Gastrocnemius medialis (tissue), 4 donors: ENCODE measurements at regions not wholly inside any gene's neighbourhood (a gene's known extent, or its start where the extent isn't known, plus 50 kb on each side); places are given as distances from the start of the nearest gene placed in this dataset.

ENCODE experiments used
- ATAC-seq, 2 donors: fragments of 150-250 bp; one replicate each; pipeline ENCODE4 v1.9.1; 2016
- DNase-seq, 2 donors: peaks; one replicate each; pipeline ENCODE4 v3.0.0-alpha.2; 2019
- H3K27ac ChIP-seq, 4 donors: fragments of 200-600 bp; sonication (generic); 1 replicate in 1 of 4; 2 replicates in 3 of 4; pipeline ENCODE4 v1.5.1; 2016 to 2018; ENCODE audit warnings: mild to moderate bottlenecking in 2 of 4, moderate library complexity in 1 of 4
- H3K27me3 ChIP-seq, 3 donors: fragments of 200-600 bp; sonication (generic) in 2 of 3; 1 replicate in 1 of 3; 2 replicates in 2 of 3; pipeline versions ENCODE4 v1.5.1 to v1.6.0; 2016 to 2019; ENCODE audit warnings: mild to moderate bottlenecking in 1 of 3, moderate library complexity in 1 of 3
- H3K36me3 ChIP-seq, 2 donors: fragments of 200-600 bp; sonication (generic) in 1 of 2; one replicate each; pipeline ENCODE4 v1.5.1; 2017 to 2018
- H3K4me1 ChIP-seq, 2 donors: fragments of 200-600 bp; sonication (generic) in 1 of 2; one replicate each; pipeline ENCODE4 v1.5.1; 2016 to 2017; ENCODE audit warnings: mild to moderate bottlenecking in 2 of 2
- H3K4me3 ChIP-seq, 4 donors: fragments of 200-600 bp; sonication (generic) in 3 of 4; 1 replicate in 1 of 4; 2 replicates in 3 of 4; pipeline ENCODE4 v1.5.1; 2016 to 2019; ENCODE audit warnings: mild to moderate bottlenecking in 2 of 4
- H3K9me3 ChIP-seq, 3 donors: fragments of 200-600 bp; sonication (generic) in 2 of 3; 1 replicate in 1 of 3; 2 replicates in 2 of 3; pipeline ENCODE4 v1.5.1; 2016 to 2019
- CTCF ChIP-seq, 5 experiments: fragments of 450-650 bp in 3 of 5; fragments of 200-600 bp in 2 of 5; sonication (generic) in 2 of 5; IDR thresholded peaks in 4 of 5; conservative IDR thresholded peaks in 1 of 5; 1 replicate in 4 of 5; 2 replicates in 1 of 5; pipeline ENCODE4 v1.5.1; 2016 to 2019; ENCODE audit warnings: antibody characterized with exemption in 5 of 5, mild to moderate bottlenecking in 3 of 5, moderate library complexity in 3 of 5
- POLR2A ChIP-seq, 2 donors: fragments of 450-650 bp; IDR thresholded peaks; one replicate each; pipeline ENCODE4 v1.6.1; 2017; ENCODE audit warnings: antibody characterized with exemption in 2 of 2, mild to moderate bottlenecking in 2 of 2, moderate library complexity in 2 of 2
- in situ Hi-C, 4 donors: fragments of 200-750 bp; cut with MboI; loops; one replicate each; pipeline versions ENCODE4 v1.15.0 to v1.8.0; 2017; ENCODE audit warnings: low sequenced_read_pairs in 4 of 4
- intact Hi-C: fragments of 100-400 bp; cut with DNase I; formaldehyde crosslinking; loops from one replicate; pipeline ENCODE4 v1.15.1; 2023; ENCODE audit warnings: low total_unique reads

- intact Hi-C loops (no loop called here), in situ Hi-C loops (no loop called here)
- no peak overlapping the region for H3K4me3 ChIP-seq
- ATAC-seq (no peak), DNase-seq (no peak)
- H3K27me3 ChIP-seq: no peaks in the 10 kb centered on the region
- H3K27ac ChIP-seq: no peak overlapping the region
- H3K36me3 ChIP-seq: no peaks in the 10 kb centered on the region
- TF ChIP-seq CTCF (IDR thresholded peaks at IDR 0.05 in 4 of 5, conservative IDR thresholded peaks at IDR 0.05 in 1 of 5) (no peak), POLR2A (IDR thresholded peaks at IDR 0.05) (no peak)
- H3K4me1 ChIP-seq: no peaks in the 10 kb centered on the region
- no peaks in the 10 kb centered on the region for H3K9me3 ChIP-seq
These were observed 125.5 kb upstream of the GIMD1 start for GRCh38 chr4:106494066-106494465.

GRCh38 chr4:106493086-106493485 lies 124.5 kb upstream of the GIMD1 start:
- ATAC-seq: no peak
- Histone ChIP-seq H3K4me3 (no peak overlapping the region), H3K36me3 (no peaks in the 10 kb centered on the region), H3K27me3 (no peaks in the 10 kb centered on the region), H3K9me3 (no peaks in the 10 kb centered on the region), H3K27ac (no peak overlapping the region), H3K4me1 (no peaks in the 10 kb centered on the region)
- no peak for TF ChIP-seq POLR2A (IDR thresholded peaks at IDR 0.05)
- no peak for TF ChIP-seq CTCF (IDR thresholded peaks at IDR 0.05 in 4 of 5, conservative IDR thresholded peaks at IDR 0.05 in 1 of 5)
- no peak for DNase-seq
- in situ Hi-C loops: no loop called here
- intact Hi-C loops: no loop called here

GRCh38 chr4:106486533-106486932 lies 118.0 kb upstream of the GIMD1 start:
- intact Hi-C loops (no loop called here), in situ Hi-C loops (no loop called here)
- Histone ChIP-seq H3K36me3 (no peaks in the 10 kb centered on the region), H3K27ac (no peak overlapping the region), H3K4me1 (no peaks in the 10 kb centered on the region), H3K9me3 (no peaks in the 10 kb centered on the region), H3K4me3 (no peak overlapping the region), H3K27me3 (no peaks in the 10 kb centered on the region)
- DNase-seq: no peak
- TF ChIP-seq POLR2A (IDR thresholded peaks at IDR 0.05): no peak
- no peak for TF ChIP-seq CTCF (IDR thresholded peaks at IDR 0.05 in 4 of 5, conservative IDR thresholded peaks at IDR 0.05 in 1 of 5)
- ATAC-seq: no peak

GRCh38 chr4:106481801-106482200 lies 113.2 kb upstream of the GIMD1 start:
- ATAC-seq (no peak), DNase-seq (no peak)
- H3K4me1 ChIP-seq: no peaks in the 10 kb centered on the region
- H3K36me3 ChIP-seq: no peaks in the 10 kb centered on the region
- no peak overlapping the region for H3K4me3 ChIP-seq
- no peaks in the 10 kb centered on the region for H3K9me3 ChIP-seq
- no peaks in the 10 kb centered on the region for H3K27me3 ChIP-seq
- H3K27ac ChIP-seq: no peak overlapping the region
- intact Hi-C loops: no loop called here
- in situ Hi-C loops: no loop called here
- TF ChIP-seq POLR2A (IDR thresholded peaks at IDR 0.05) (no peak), CTCF (IDR thresholded peaks at IDR 0.05 in 4 of 5, conservative IDR thresholded peaks at IDR 0.05 in 1 of 5) (no peak)

GRCh38 chr4:106478152-106478551 lies 109.6 kb upstream of the GIMD1 start:
- ATAC-seq (no peak), DNase-seq (no peak)
- no peak overlapping the region for H3K27ac ChIP-seq
- H3K9me3 ChIP-seq: no peaks in the 10 kb centered on the region
- no peak for TF ChIP-seq POLR2A (IDR thresholded peaks at IDR 0.05)
- no peak for TF ChIP-seq CTCF (IDR thresholded peaks at IDR 0.05 in 4 of 5, conservative IDR thresholded peaks at IDR 0.05 in 1 of 5)
- no peak overlapping the region for H3K4me3 ChIP-seq
- intact Hi-C loops: no loop called here
- no peaks in the 10 kb centered on the region for H3K36me3 ChIP-seq
- no peaks in the 10 kb centered on the region for H3K4me1 ChIP-seq
- in situ Hi-C loops: no loop called here
- H3K27me3 ChIP-seq: no peaks in the 10 kb centered on the region
